RWPE2 (cell line): ENCODE measurements at regions not wholly inside any gene's neighbourhood (a gene's known extent, or its start where the extent isn't known, plus 50 kb on each side); places are given as distances from the start of the nearest gene placed in this dataset.

ENCODE experiments used
- ATAC-seq: fragments of 200-7000 bp; cut with Tn5 transposase; 3 replicates; pipeline ENCODE4 v1.9.1; 2021; ENCODE audit warnings: low read depth
- DNase-seq: peaks from one replicate; pipeline ENCODE4 v3.0.0-alpha.2; 2020; ENCODE audit warnings: low spot score
- H3K27ac ChIP-seq: fragments of 450-650 bp; 2 replicates; pipeline ENCODE4 v1.5.1; 2017; ENCODE audit warnings: mild to moderate bottlenecking; ENCODE audit not compliant: poor library complexity, severe bottlenecking
- H3K27me3 ChIP-seq: fragments of 250-450 bp; sonication (Bioruptor Pico); 2 replicates; pipeline ENCODE4 v1.5.1; 2021; ENCODE audit warnings: mild to moderate bottlenecking, moderate library complexity; ENCODE audit not compliant: insufficient read depth, poor library complexity, severe bottlenecking
- H3K36me3 ChIP-seq: fragments of 250-450 bp; sonication (Bioruptor Pico); 2 replicates; pipeline ENCODE4 v1.5.1; 2020; ENCODE audit warnings: low read depth, mild to moderate bottlenecking, moderate library complexity
- H3K4me1 ChIP-seq: fragments of 250-450 bp; sonication (Bioruptor Pico); 2 replicates; pipeline ENCODE4 v1.5.1; 2021; ENCODE audit warnings: mild to moderate bottlenecking, moderate library complexity; ENCODE audit not compliant: insufficient read depth, poor library complexity, severe bottlenecking
- H3K4me3 ChIP-seq: fragments of 250-450 bp; sonication (Bioruptor Pico); 2 replicates; pipeline ENCODE4 v1.5.1; 2021; ENCODE audit warnings: mild to moderate bottlenecking, moderate library complexity; ENCODE audit not compliant: severe bottlenecking
- H3K9me3 ChIP-seq: fragments of 250-450 bp; sonication (Bioruptor Pico); 2 replicates; pipeline ENCODE4 v1.5.1; 2021; ENCODE audit warnings: mild to moderate bottlenecking, moderate library complexity; ENCODE audit not compliant: severe bottlenecking
- CTCF ChIP-seq: fragments of 450-650 bp; IDR thresholded peaks from one replicate; pipeline ENCODE4 v1.5.1; 2017; ENCODE audit warnings: mild to moderate bottlenecking, moderate library complexity; ENCODE audit not compliant: poor library complexity, severe bottlenecking

GRCh38 chr2:59724746-59725145, 828.7 kb downstream of the BCL11A start:
- Histone ChIP-seq H3K4me3 (no peak overlapping the region), H3K9me3 (no peaks in the 10 kb centered on the region), H3K27ac (no peak overlapping the region), H3K36me3 (no peaks in the 10 kb centered on the region), H3K27me3 (no peaks in the 10 kb centered on the region), H3K4me1 (no peaks in the 10 kb centered on the region)
- ATAC-seq (no peak), DNase-seq (no peak)
- no peak for TF ChIP-seq CTCF

- ATAC-seq, result no peak
- Histone ChIP-seq H3K27me3 (no peaks in the 10 kb centered on the region), H3K4me1 (no peaks in the 10 kb centered on the region), H3K36me3 (no peaks in the 10 kb centered on the region), H3K4me3 (no peak overlapping the region), H3K27ac (no peak overlapping the region), H3K9me3 (no peaks in the 10 kb centered on the region)
- no peak for TF ChIP-seq CTCF
- no peak for DNase-seq
Measured at GRCh38 chr2:59720296-59720866, 833.1 kb downstream of the BCL11A start.

GRCh38 chr2:59713577-59713976, 839.9 kb downstream of the BCL11A start:
- TF ChIP-seq CTCF, result no peak
- no peaks in the 10 kb centered on the region for H3K27me3 ChIP-seq
- no peak overlapping the region for H3K27ac ChIP-seq
- no peaks in the 10 kb centered on the region for H3K9me3 ChIP-seq
- H3K36me3 ChIP-seq, result no peaks in the 10 kb centered on the region
- DNase-seq (no peak), ATAC-seq (no peak)
- no peaks in the 10 kb centered on the region for H3K4me1 ChIP-seq
- H3K4me3 ChIP-seq, result no peak overlapping the region

GRCh38 chr2:59711121-59711520, 842.3 kb downstream of the BCL11A start:
- Histone ChIP-seq H3K4me3 (no peak overlapping the region), H3K4me1 (no peaks in the 10 kb centered on the region), H3K27ac (no peak overlapping the region), H3K9me3 (no peaks in the 10 kb centered on the region), H3K36me3 (no peaks in the 10 kb centered on the region), H3K27me3 (no peaks in the 10 kb centered on the region)
- no peak for ATAC-seq
- no peak for TF ChIP-seq CTCF
- no peak for DNase-seq

GRCh38 chr2:59706729-59707128, 846.7 kb downstream of the BCL11A start:
- H3K36me3 ChIP-seq, result no peaks in the 10 kb centered on the region
- H3K4me1 ChIP-seq, result no peaks in the 10 kb centered on the region
- no peak overlapping the region for H3K4me3 ChIP-seq
- H3K27ac ChIP-seq, result no peak overlapping the region
- no peak for TF ChIP-seq CTCF
- DNase-seq (no peak), ATAC-seq (no peak)
- no peaks in the 10 kb centered on the region for H3K27me3 ChIP-seq
- no peaks in the 10 kb centered on the region for H3K9me3 ChIP-seq
